ENCODE measurements at regions not wholly inside any gene's neighbourhood (a gene's known extent, or its start where the extent isn't known, plus 50 kb on each side); places are given as distances from the start of the nearest gene placed in this dataset.

GRCh38 chr1:14242123-14242522 lies 356.4 kb upstream of the KAZN start:
- Histone ChIP-seq H3K9me2 (ENCODE audit: insufficient read depth) (no peaks in the 10 kb centered on the region), H3K27me3 (ENCODE audit: insufficient read depth, low read depth) (no peaks in the 10 kb centered on the region), H3K4me2 (no peak overlapping the region), H3K9me3 (ENCODE audit: insufficient read depth, low read depth) (no peaks in the 10 kb centered on the region), H3K27ac (no peak overlapping the region), H3K4me1 (replicated peaks; ENCODE audit: insufficient read depth) (no peaks in the 10 kb centered on the region), H3F3A (ENCODE audit: insufficient read depth, low read depth) (no peaks in the 10 kb centered on the region), H3K36me3 (ENCODE audit: low read depth) (no peaks in the 10 kb centered on the region), H3K4me3 (no peak overlapping the region), H2AFZ (no peak overlapping the region), H3K79me2 (ENCODE audit: low read depth) (no peaks in the 10 kb centered on the region), H4K20me1 (ENCODE audit: insufficient read depth) (no peaks in the 10 kb centered on the region)
- no peak for DNase-seq
- TF ChIP-seq CTCF (conservative IDR thresholded peaks at IDR 0.05) (no peak), EZH2 (IDR thresholded peaks at IDR 0.05; ENCODE audit: low read depth) (no peak)
- intact Hi-C loops (cut with micrococcal nuclease; ENCODE audit: unreplicated experiment) = no loop called here
- ChIA-PET CTCF (no interaction called here), POLR2A (ENCODE audit: unreplicated experiment) (no interaction called here)
- no TSS peak for BruUV-seq (replicated peaks)

- BruUV-seq (replicated peaks) = no TSS peak
- no peaks in the 10 kb centered on the region for H3K4me1 ChIP-seq (replicated peaks; ENCODE audit: insufficient read depth)
- TF ChIP-seq CTCF (conservative IDR thresholded peaks at IDR 0.05) (no peak), EZH2 (IDR thresholded peaks at IDR 0.05; ENCODE audit: low read depth) (no peak)
- intact Hi-C loops (cut with micrococcal nuclease; ENCODE audit: unreplicated experiment) = no loop called here
- no peaks in the 10 kb centered on the region for H3F3A ChIP-seq (ENCODE audit: insufficient read depth, low read depth)
- H3K27me3 ChIP-seq (ENCODE audit: insufficient read depth, low read depth) = no peaks in the 10 kb centered on the region
- no peaks in the 10 kb centered on the region for H4K20me1 ChIP-seq (ENCODE audit: insufficient read depth)
- H3K4me2 ChIP-seq = no peak overlapping the region
- no peak overlapping the region for H2AFZ ChIP-seq
- H3K79me2 ChIP-seq (ENCODE audit: low read depth) = no peaks in the 10 kb centered on the region
- H3K4me3 ChIP-seq = no peak overlapping the region
- no peaks in the 10 kb centered on the region for H3K36me3 ChIP-seq (ENCODE audit: low read depth)
- H3K9me2 ChIP-seq (ENCODE audit: insufficient read depth) = no peaks in the 10 kb centered on the region
- DNase-seq = no peak
- no peak overlapping the region for H3K27ac ChIP-seq
- ChIA-PET CTCF (no interaction called here), POLR2A (ENCODE audit: unreplicated experiment) (no interaction called here)
- H3K9me3 ChIP-seq (ENCODE audit: insufficient read depth, low read depth) = no peaks in the 10 kb centered on the region
These were observed 355.6 kb upstream of the KAZN start for GRCh38 chr1:14242870-14243269.

GRCh38 chr1:14245954-14246353 lies 352.5 kb upstream of the KAZN start:
- H3K9me3 ChIP-seq (ENCODE audit: insufficient read depth, low read depth) = no peaks in the 10 kb centered on the region
- no peak for DNase-seq
- no peaks in the 10 kb centered on the region for H3K36me3 ChIP-seq (ENCODE audit: low read depth)
- no peaks in the 10 kb centered on the region for H3K27me3 ChIP-seq (ENCODE audit: insufficient read depth, low read depth)
- no peaks in the 10 kb centered on the region for H4K20me1 ChIP-seq (ENCODE audit: insufficient read depth)
- ChIA-PET POLR2A (ENCODE audit: unreplicated experiment) (interaction anchor here (0.6 kb wide), 1 partner anchor 631 kb away, joined by 4 read pairs; no protein-coding TSS in a partner anchor), CTCF (no interaction called here)
- TF ChIP-seq CTCF (conservative IDR thresholded peaks at IDR 0.05) = no peak
- TF ChIP-seq EZH2 (IDR thresholded peaks at IDR 0.05; ENCODE audit: low read depth) = no peak
- H3K4me1 ChIP-seq (replicated peaks; ENCODE audit: insufficient read depth) = no peaks in the 10 kb centered on the region
- H3K4me3 ChIP-seq = no peak overlapping the region
- no TSS peak for BruUV-seq (replicated peaks)
- no peak overlapping the region for H3K27ac ChIP-seq
- no peaks in the 10 kb centered on the region for H3K9me2 ChIP-seq (ENCODE audit: insufficient read depth)
- no peak overlapping the region for H3K4me2 ChIP-seq
- no peak overlapping the region for H2AFZ ChIP-seq
- no peaks in the 10 kb centered on the region for H3K79me2 ChIP-seq (ENCODE audit: low read depth)
- intact Hi-C loops (cut with micrococcal nuclease; ENCODE audit: unreplicated experiment) = no loop called here
- H3F3A ChIP-seq (ENCODE audit: insufficient read depth, low read depth) = no peaks in the 10 kb centered on the region

All from PC-9 (cell line).